NB4 (cell line): ENCODE measurements at regions not wholly inside any gene's neighbourhood (a gene's known extent, or its start where the extent isn't known, plus 50 kb on each side); places are given as distances from the start of the nearest gene placed in this dataset.

Experiments used
- DNase-seq: peaks from one replicate; pipeline ENCODE4 v3.0.0; 2010; ENCODE audit warnings: low read depth
- H3K4me3 ChIP-seq: one replicate; pipeline ENCODE4 v1.5.1; 2011; ENCODE audit warnings: mild to moderate bottlenecking, low read depth, low read length, moderate library complexity
- CTCF ChIP-seq: IDR thresholded peaks from one replicate; pipeline ENCODE4 v1.5.1; 2012; ENCODE audit warnings: low read depth, low read length
- MAX ChIP-seq: IDR thresholded peaks from 2 replicates; pipeline ENCODE4 v1.6.1; 2011; ENCODE audit warnings: low read depth, low read length
- MYC ChIP-seq: IDR thresholded peaks from 2 replicates; pipeline ENCODE4 v1.6.1; 2011; ENCODE audit warnings: low read depth, low read length
- POLR2A ChIP-seq: IDR thresholded peaks from 2 replicates; pipeline ENCODE4 v1.6.1; 2011; ENCODE audit warnings: mild to moderate bottlenecking; ENCODE audit not compliant: insufficient read length; ENCODE audit errors: extremely low read depth

DNA sequence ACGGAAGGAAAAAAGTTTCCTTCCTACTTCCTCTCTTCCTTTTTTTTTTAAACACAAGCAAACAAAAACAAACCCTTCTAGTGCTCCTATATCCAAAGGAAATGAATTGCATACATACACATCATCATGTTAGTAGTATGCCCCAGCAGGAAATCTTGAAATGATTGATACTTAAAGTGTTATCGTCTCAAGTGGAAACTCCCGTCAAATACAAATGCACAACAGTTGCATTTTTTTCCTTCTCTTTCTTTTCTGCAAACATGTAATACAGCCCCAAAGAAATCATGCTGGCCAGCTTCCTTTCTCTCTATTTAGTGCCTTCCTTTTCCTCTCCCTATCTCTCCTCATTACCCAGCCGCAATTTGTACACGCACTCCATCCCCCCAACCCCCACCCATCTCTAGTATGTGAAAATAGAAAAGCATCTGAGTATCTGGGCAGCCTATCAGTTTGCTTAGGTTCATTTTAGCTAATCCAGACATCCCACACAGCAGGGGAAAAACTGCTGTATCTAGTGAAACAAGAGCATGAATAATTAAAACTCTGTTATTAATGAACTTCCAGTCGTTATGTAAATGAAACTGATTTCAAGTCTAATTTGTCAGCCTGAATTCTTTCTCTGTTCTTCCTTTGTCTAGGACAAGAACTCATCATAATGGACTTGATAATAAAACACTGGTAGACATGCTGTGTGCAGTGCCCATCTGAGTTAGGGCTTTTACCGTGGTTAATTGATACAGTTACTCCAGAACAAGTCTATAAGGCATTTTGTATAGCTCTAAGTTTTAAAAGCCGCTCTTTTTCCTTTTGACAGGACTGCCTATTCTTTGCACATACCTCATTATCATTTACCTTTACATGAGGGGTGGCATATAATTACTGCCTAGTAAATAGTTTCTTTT, 336.5 kb upstream of the ADGRL2 start:
- DNase-seq: no peak
- TF ChIP-seq POLR2A: no peak
- no peak for TF ChIP-seq MAX
- TF ChIP-seq CTCF: no peak
- TF ChIP-seq MYC: no peak
- no peak overlapping the region for H3K4me3 ChIP-seq

DNA sequence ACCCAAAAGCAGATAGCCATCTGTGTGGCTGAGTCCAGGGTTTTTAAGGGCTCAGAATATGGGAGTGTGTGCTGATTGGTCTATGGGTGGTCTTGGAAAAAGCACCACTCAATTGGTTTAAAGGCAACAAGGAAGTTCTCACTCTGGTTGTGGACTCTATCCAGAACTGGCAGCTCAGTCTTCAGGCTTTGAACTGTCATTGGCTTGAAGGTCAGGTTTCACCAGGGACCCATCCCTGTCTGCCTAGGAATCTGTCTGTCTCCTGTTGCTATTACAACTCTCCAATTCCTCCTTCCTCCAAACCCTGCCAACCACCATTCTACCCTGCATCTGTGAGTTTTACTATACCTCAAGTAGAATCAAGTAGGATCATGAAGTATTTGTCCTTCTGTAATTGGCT, 341.7 kb upstream of the ADGRL2 start:
- TF ChIP-seq POLR2A (no peak), MAX (no peak), CTCF (no peak), MYC (no peak)
- no peak for DNase-seq
- H3K4me3 ChIP-seq: no peak overlapping the region

DNA sequence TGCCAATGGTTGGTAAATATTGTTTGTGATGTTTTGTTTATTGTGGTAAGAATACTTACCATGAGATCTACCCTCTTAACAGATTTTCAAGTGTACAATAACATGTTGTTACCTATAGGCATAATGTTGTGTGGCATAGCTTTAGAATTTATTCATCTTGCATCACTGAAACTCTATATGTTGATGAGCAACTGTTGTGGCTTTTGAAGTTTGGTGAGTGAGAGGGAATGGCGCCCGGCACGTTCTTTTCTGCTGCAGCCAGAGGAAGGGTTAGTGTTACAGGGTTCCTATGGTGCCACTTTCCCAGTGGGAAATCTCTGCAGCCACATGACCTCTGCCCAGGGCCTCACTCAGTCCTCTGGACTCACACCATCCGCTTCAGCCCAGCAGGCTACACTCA, 342.5 kb upstream of the ADGRL2 start:
- TF ChIP-seq POLR2A (no peak), MAX (no peak)
- no peak overlapping the region for H3K4me3 ChIP-seq
- DNase-seq: no peak

- DNase-seq: no peak
- TF ChIP-seq CTCF (no peak), POLR2A (no peak), MYC (no peak), MAX (no peak)
- no peak overlapping the region for H3K4me3 ChIP-seq
Observed at GRCh38 chr1:81455481-81455880, 345.3 kb upstream of the ADGRL2 start.

GRCh38 chr1:81453971-81454370, 346.8 kb upstream of the ADGRL2 start:
- no peak overlapping the region for H3K4me3 ChIP-seq
- TF ChIP-seq MAX (no peak), CTCF (no peak), MYC (no peak), POLR2A (no peak)
- no peak for DNase-seq

DNA sequence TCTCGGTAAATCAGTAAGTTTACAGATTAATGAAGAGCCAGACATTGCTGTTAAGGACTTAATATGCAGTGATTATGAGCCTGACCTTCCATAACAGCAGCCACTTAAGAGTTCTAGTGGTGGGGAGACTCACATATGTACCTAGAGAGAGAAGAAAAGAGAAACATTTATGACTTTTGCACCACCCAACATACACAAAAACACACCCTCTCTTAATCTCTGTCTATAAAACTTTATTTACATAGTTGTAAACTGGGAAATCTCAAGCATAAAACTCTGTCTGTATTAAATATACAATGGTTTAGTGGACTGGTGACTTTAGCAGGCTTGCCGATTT, 347.4 kb upstream of the ADGRL2 start:
- TF ChIP-seq MYC (no peak), MAX (no peak), CTCF (no peak), POLR2A (no peak)
- no peak overlapping the region for H3K4me3 ChIP-seq
- DNase-seq: no peak
